AG04449 (cell line): ENCODE measurements at regions not wholly inside any gene's neighbourhood (a gene's known extent, or its start where the extent isn't known, plus 50 kb on each side); places are given as distances from the start of the nearest gene placed in this dataset.
"Not testable (repeated sequence)": the region's sequence is repeated elsewhere in the genome, so short reads cannot be mapped to it uniquely, and the experiment has no call there.

Source experiments
- CTCF ChIA-PET: fragments of 350-600 bp; formaldehyde crosslinking; extraction: SDS; loops from one replicate; lab custom pipeline; 2021; ENCODE audit warnings: antibody characterized with exemption; lab: Yijun Ruan, JAX
- POLR2A ChIA-PET: fragments of 400-600, 350-600 bp; formaldehyde crosslinking; extraction: SDS; loops from one replicate; lab custom pipeline; 2020; ENCODE audit warnings: antibody characterized with exemption, inconsistent platforms; lab: Yijun Ruan, JAX
- DNase-seq: peaks from one replicate; pipeline ENCODE4 v3.0.0-alpha.2; 2010; ENCODE audit warnings: low read depth, low spot score
- H3K4me3 ChIP-seq: 2 replicates; pipeline ENCODE4 v1.5.1; 2011; ENCODE audit warnings: low read depth, mild to moderate bottlenecking, control low read depth, low read length
- TF ChIP-seq, protein P1 (sequence below): IDR thresholded peaks from one replicate; pipeline ENCODE4 v1.5.1; 2011; ENCODE audit warnings: mild to moderate bottlenecking, moderate library complexity, low read length, control low read depth, inconsistent platforms; ENCODE audit not compliant: insufficient read depth; ENCODE audit errors: missing control alignments

- ChIA-PET CTCF (interaction anchor here (0.8 to 1.0 kb wide), 2 partner anchors 11 to 940 kb away, joined by 3 read pairs; no protein-coding TSS in a partner anchor), POLR2A (no interaction called here)
- DNase-seq, result no peak
- TF ChIP-seq, protein P1, sequence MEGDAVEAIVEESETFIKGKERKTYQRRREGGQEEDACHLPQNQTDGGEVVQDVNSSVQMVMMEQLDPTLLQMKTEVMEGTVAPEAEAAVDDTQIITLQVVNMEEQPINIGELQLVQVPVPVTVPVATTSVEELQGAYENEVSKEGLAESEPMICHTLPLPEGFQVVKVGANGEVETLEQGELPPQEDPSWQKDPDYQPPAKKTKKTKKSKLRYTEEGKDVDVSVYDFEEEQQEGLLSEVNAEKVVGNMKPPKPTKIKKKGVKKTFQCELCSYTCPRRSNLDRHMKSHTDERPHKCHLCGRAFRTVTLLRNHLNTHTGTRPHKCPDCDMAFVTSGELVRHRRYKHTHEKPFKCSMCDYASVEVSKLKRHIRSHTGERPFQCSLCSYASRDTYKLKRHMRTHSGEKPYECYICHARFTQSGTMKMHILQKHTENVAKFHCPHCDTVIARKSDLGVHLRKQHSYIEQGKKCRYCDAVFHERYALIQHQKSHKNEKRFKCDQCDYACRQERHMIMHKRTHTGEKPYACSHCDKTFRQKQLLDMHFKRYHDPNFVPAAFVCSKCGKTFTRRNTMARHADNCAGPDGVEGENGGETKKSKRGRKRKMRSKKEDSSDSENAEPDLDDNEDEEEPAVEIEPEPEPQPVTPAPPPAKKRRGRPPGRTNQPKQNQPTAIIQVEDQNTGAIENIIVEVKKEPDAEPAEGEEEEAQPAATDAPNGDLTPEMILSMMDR, result peak; percentile 58
- no peak overlapping the region for H3K4me3 ChIP-seq
Measured at GRCh38 chr15:53197426-53197839, 407.3 kb upstream of the ONECUT1 start.

- no peak for DNase-seq
- ChIA-PET CTCF (interaction anchor here (0.8 to 1.0 kb wide), 2 partner anchors 12 to 939 kb away, joined by 3 read pairs; no protein-coding TSS in a partner anchor), POLR2A (no interaction called here)
- TF ChIP-seq, protein P1, result no peak
- no peak overlapping the region for H3K4me3 ChIP-seq
Measured at GRCh38 chr15:53196788-53197187, 406.7 kb upstream of the ONECUT1 start.

DNA sequence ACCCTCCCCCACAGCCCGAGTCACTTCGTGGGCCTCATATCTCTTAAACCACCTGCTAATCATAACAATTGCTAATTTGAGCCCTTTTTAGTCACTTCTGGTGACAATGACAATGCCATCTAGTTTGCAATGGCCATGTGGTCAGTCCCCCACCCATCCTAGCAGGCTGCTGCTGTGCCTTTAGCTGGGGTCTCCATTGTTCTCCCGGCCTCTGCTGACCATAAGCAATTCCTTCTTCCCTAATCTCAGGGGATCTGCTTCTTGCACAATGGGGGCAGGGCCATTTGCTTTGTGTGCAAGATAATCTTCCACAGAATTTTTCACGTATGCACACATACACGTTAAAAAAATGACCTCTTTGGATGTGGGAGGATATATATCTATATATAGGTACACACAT lies 406.1 kb upstream of the ONECUT1 start:
- DNase-seq, result no peak
- TF ChIP-seq, protein P1, result no peak
- CTCF ChIA-PET, result no interaction called here

DNA sequence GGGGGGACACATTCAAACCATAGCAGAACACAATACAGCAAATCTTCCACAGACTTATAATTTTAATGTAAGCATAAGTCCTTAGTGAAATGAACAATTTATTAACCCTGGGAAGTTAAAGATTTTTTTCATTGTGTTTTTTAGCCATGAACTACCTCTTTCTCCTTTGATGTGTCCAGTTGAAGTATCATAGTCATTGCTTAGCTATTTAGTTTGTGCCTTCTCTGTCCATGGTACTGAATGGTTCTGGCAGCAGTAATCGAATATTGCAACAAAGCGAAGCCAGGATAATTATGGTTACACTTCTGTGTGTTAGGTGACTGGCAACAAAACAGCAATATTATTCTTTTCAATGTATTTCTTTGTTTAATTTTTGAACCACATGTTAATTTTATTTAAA lies 403.0 kb upstream of the ONECUT1 start:
- CTCF ChIA-PET, result no interaction called here

More for the DNA sequence above, 406.1 kb upstream of the ONECUT1 start:
- POLR2A ChIA-PET, result no interaction called here
- H3K4me3 ChIP-seq, result no peak overlapping the region

GRCh38 chr15:53189860-53190259 lies 399.7 kb upstream of the ONECUT1 start:
- POLR2A ChIA-PET, result no interaction called here
- TF ChIP-seq, protein P1, result no peak
- DNase-seq, result no peak
- no peak overlapping the region for H3K4me3 ChIP-seq
- CTCF ChIA-PET, result no interaction called here

More for the DNA sequence above, 403.0 kb upstream of the ONECUT1 start:
- POLR2A ChIA-PET, result no interaction called here
- DNase-seq, result no peak
- TF ChIP-seq, protein P1, result no peak
- H3K4me3 ChIP-seq, result no peak overlapping the region

- CTCF ChIA-PET, H3K4me3 ChIP-seq, POLR2A ChIA-PET, DNase-seq: not testable (repeated sequence)
Measured at GRCh38 chr15:53183449-53183848, 393.3 kb upstream of the ONECUT1 start.

DNA sequence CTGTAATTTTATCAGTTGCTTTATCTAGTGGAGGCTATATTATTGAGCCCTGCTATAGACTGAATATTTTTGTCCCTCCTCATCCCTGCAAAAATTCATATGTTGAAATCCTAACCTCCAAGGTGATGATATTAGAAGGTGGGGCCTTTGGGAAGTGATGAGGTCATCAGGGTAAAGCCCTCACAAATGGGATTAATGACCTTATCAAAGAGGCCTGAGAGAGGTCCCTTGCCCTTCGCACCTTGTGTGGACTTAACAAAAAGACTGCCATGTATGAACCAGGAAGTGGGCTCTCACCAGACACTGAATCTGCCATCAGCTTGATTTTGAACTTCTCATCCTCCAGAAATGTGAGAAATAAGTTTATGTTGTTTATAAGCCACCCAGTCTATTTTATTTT lies 381.4 kb upstream of the ONECUT1 start:
- CTCF ChIA-PET, result no interaction called here
- POLR2A ChIA-PET, result no interaction called here
- no peak overlapping the region for H3K4me3 ChIP-seq
- no peak for DNase-seq
- TF ChIP-seq, protein P1, result no peak
